Endodermal cell (in vitro differentiated cells): ENCODE measurements at regions not wholly inside any gene's neighbourhood (a gene's known extent, or its start where the extent isn't known, plus 50 kb on each side); places are given as distances from the start of the nearest gene placed in this dataset.

Source experiments
- DNase-seq: peaks from one replicate; pipeline ENCODE4 v3.0.0-alpha.2; 2017
- H3K27ac ChIP-seq: 2 replicates; pipeline ENCODE4 v1.5.1; 2013; ENCODE audit warnings: mild to moderate bottlenecking, low read depth, low read length, moderate library complexity
- H3K27me3 ChIP-seq: 2 replicates; pipeline ENCODE4 v1.6.1; 2013; ENCODE audit warnings: mild to moderate bottlenecking, low read length, moderate library complexity; ENCODE audit not compliant: insufficient read depth, control insufficient read depth, poor library complexity, severe bottlenecking
- H3K36me3 ChIP-seq: 2 replicates; pipeline ENCODE4 v1.7.0; 2013; ENCODE audit warnings: mild to moderate bottlenecking, low read length, moderate library complexity; ENCODE audit not compliant: control insufficient read depth, insufficient read depth
- H3K4me1 ChIP-seq: one replicate; pipeline ENCODE4 v1.7.0; 2013; ENCODE audit warnings: low read length; ENCODE audit not compliant: control insufficient read depth, insufficient read depth
- H3K4me3 ChIP-seq: 2 replicates; pipeline ENCODE4 v1.5.1; 2013; ENCODE audit warnings: mild to moderate bottlenecking, low read length, moderate library complexity
- H3K9ac ChIP-seq: 2 replicates; pipeline ENCODE4 v1.6.1; 2013; ENCODE audit warnings: mild to moderate bottlenecking, low read length, moderate library complexity; ENCODE audit not compliant: poor library complexity, severe bottlenecking; ENCODE audit errors: extremely low read depth
- H3K9me3 ChIP-seq: 2 replicates; pipeline ENCODE4 v1.6.1; 2013; ENCODE audit warnings: mild to moderate bottlenecking, low read length, moderate library complexity; ENCODE audit not compliant: control insufficient read depth
- H3K27ac Mint-ChIP-seq: 2 replicates; pipeline ENCODE4 v1.8.0; 2020; ENCODE audit warnings: mixed read lengths
- H3K27me3 Mint-ChIP-seq: 2 replicates; pipeline ENCODE4 v1.8.0; 2021; ENCODE audit warnings: mild to moderate bottlenecking, mixed read lengths; ENCODE audit not compliant: insufficient read depth
- H3K36me3 Mint-ChIP-seq: 2 replicates; pipeline ENCODE4 v1.8.0; 2020; ENCODE audit warnings: low read depth, mixed read lengths
- H3K4me1 Mint-ChIP-seq: 2 replicates; pipeline ENCODE4 v1.8.0; 2020; ENCODE audit warnings: mixed read lengths
- H3K4me3 Mint-ChIP-seq: 2 replicates; pipeline ENCODE4 v1.8.0; 2020; ENCODE audit warnings: mild to moderate bottlenecking, moderate library complexity, mixed read lengths
- H3K9me3 Mint-ChIP-seq: 2 replicates; pipeline ENCODE4 v1.8.0; 2020; ENCODE audit warnings: mild to moderate bottlenecking, mixed read lengths
- CTCF ChIP-seq: fragments of 200-600 bp; sonication (generic); conservative IDR thresholded peaks from 2 replicates; pipeline ENCODE4 v1.5.0; 2021; ENCODE audit warnings: antibody characterized with exemption, mild to moderate bottlenecking
- WGBS, 2 experiments: methylation state at CpG; one replicate each; pipeline versions ENCODE4 v1.1.5 to v1.1.7; 2013; ENCODE audit warnings: missing lambda C conversion rate in 2 of 2, mixed read lengths in 1 of 2; ENCODE audit not compliant: insufficient coverage in 1 of 2, insufficient read length in 1 of 2; 5-methylcytosine and 5-hydroxymethylcytosine counted together

DNA sequence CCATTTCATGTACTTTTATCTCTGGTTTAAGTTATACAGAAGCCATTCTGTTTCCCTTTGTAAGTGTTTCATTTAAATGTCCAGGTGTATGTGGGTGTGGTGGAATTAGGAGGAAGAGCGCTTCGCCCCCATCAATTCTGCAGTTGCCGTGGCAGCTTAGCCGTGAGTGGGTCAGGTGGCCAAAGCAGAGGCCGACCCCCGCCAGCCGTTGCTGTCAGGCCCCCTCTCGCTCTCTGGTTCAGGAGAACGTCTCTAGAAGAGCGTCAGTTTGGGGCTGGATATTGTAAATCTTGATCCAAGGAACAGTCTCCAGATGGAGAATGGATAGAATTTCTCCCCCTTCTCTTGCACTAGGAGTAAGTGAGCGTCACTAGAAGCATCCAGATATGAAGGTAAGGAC, 367.4 kb downstream of the FOXA2 start:
- no peaks in the 10 kb centered on the region for H3K9me3 ChIP-seq
- TF ChIP-seq CTCF: no peak
- Mint-ChIP-seq H3K36me3 (no peaks in the 10 kb centered on the region), H3K4me3 (no peak overlapping the region), H3K4me1 (no peaks in the 10 kb centered on the region), H3K27ac (no peak overlapping the region), H3K9me3 (no peaks in the 10 kb centered on the region), H3K27me3 (no peaks in the 10 kb centered on the region)
- no peak overlapping the region for H3K27ac ChIP-seq
- no peaks in the 10 kb centered on the region for H3K4me1 ChIP-seq
- H3K36me3 ChIP-seq: no peaks in the 10 kb centered on the region
- H3K9ac ChIP-seq: no peak overlapping the region
- WGBS, 2 experiments: 88 to 90% methylated on average over 5 to 11 of the region's 11 CpGs
- no peak overlapping the region for H3K4me3 ChIP-seq
- no peaks in the 10 kb centered on the region for H3K27me3 ChIP-seq
- DNase-seq: no peak

DNA sequence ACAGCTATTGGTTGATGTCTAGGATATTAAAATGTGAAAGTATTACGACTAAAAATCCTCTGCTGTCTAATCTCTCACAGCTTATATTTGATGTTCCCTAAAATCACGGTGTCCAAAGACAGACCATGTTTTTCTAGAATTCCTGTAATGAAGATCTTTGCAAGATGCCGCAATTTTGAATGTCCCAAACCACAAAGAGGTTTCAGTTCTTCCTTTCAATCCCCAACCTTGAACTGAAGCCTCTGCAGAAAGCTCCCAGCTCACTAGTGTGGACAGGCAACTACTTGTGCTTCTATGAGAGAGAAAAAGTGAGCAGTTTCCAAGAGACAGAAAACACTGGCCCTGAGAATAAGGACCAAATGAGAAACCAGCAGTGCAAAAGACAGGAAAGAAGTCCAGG, 370.1 kb downstream of the FOXA2 start:
- Mint-ChIP-seq H3K27me3 (no peaks in the 10 kb centered on the region), H3K4me1 (no peaks in the 10 kb centered on the region), H3K27ac (no peak overlapping the region), H3K4me3 (no peak overlapping the region), H3K36me3 (no peaks in the 10 kb centered on the region), H3K9me3 (peaks cover 2% of the 10 kb centered on the region)
- Histone ChIP-seq H3K4me3 (no peak overlapping the region), H3K27me3 (no peaks in the 10 kb centered on the region), H3K4me1 (no peaks in the 10 kb centered on the region), H3K9ac (no peak overlapping the region), H3K9me3 (no peaks in the 10 kb centered on the region), H3K36me3 (no peaks in the 10 kb centered on the region), H3K27ac (no peak overlapping the region)
- no peak for TF ChIP-seq CTCF
- WGBS, 2 experiments: 93 to 100% methylated on average over 3 of the region's 3 CpGs
- no peak for DNase-seq

GRCh38 chr20:22213271-22213670, 371.1 kb downstream of the FOXA2 start:
- Histone ChIP-seq H3K36me3 (no peaks in the 10 kb centered on the region), H3K27me3 (no peaks in the 10 kb centered on the region), H3K4me3 (no peak overlapping the region), H3K27ac (no peak overlapping the region), H3K9me3 (no peaks in the 10 kb centered on the region), H3K9ac (no peak overlapping the region), H3K4me1 (no peaks in the 10 kb centered on the region)
- H3K36me3 Mint-ChIP-seq: no peaks in the 10 kb centered on the region
- TF ChIP-seq CTCF: no peak
- H3K27ac Mint-ChIP-seq: no peak overlapping the region
- no peak for DNase-seq
- no peak overlapping the region for H3K4me3 Mint-ChIP-seq
- WGBS, 2 experiments: 80 to 89% methylated on average over 3 to 4 of the region's 4 CpGs
- H3K27me3 Mint-ChIP-seq: no peaks in the 10 kb centered on the region
- H3K9me3 Mint-ChIP-seq: peaks cover 6% of the 10 kb centered on the region
- no peaks in the 10 kb centered on the region for H3K4me1 Mint-ChIP-seq
